Epithelial cell of proximal tubule (primary cell): ENCODE measurements at regions not wholly inside any gene's neighbourhood (a gene's known extent, or its start where the extent isn't known, plus 50 kb on each side); places are given as distances from the start of the nearest gene placed in this dataset.
"Not testable (repeated sequence)": the region's sequence is repeated elsewhere in the genome, so short reads cannot be mapped to it uniquely, and the experiment has no call there.

Experiments
- DNase-seq: peaks from one replicate; pipeline ENCODE4 v3.0.0-alpha.2; 2011; ENCODE audit warnings: low read depth
- H3K4me3 ChIP-seq: 2 replicates; pipeline ENCODE4 v1.5.1; 2011; ENCODE audit warnings: low read depth, mild to moderate bottlenecking, low read length
- CTCF ChIP-seq: conservative IDR thresholded peaks from 2 replicates; pipeline ENCODE4 v1.5.1; 2012; ENCODE audit warnings: low read depth, mild to moderate bottlenecking, low read length

- TF ChIP-seq CTCF: no peak
- no peak for DNase-seq
- no peak overlapping the region for H3K4me3 ChIP-seq
Measured at GRCh38 chr14:30468354-30468753, 90.6 kb upstream of the G2E3 start.

GRCh38 chr14:30471980-30472379, 87.0 kb upstream of the G2E3 start:
- TF ChIP-seq CTCF: no peak
- no peak overlapping the region for H3K4me3 ChIP-seq
- DNase-seq: no peak

GRCh38 chr14:30473846-30474696, 84.9 kb upstream of the G2E3 start:
- H3K4me3 ChIP-seq: not testable (repeated sequence)

GRCh38 chr14:30482276-30482675, 76.7 kb upstream of the G2E3 start:
- DNase-seq: no peak
- TF ChIP-seq CTCF: no peak
- H3K4me3 ChIP-seq: no peak overlapping the region

More at GRCh38 chr14:30473846-30474696, 84.9 kb upstream of the G2E3 start:
- DNase-seq: not testable (repeated sequence)

GRCh38 chr14:30484201-30484600, 74.8 kb upstream of the G2E3 start:
- DNase-seq: no peak
- TF ChIP-seq CTCF: no peak
- no peak overlapping the region for H3K4me3 ChIP-seq

- no peak for DNase-seq
- no peak overlapping the region for H3K4me3 ChIP-seq
- no peak for TF ChIP-seq CTCF
Measured at GRCh38 chr14:30484976-30485375, 74.0 kb upstream of the G2E3 start.

- DNase-seq: no peak
- TF ChIP-seq CTCF: no peak
Measured at GRCh38 chr14:30496852-30497251, 62.1 kb upstream of the G2E3 start.

More at GRCh38 chr14:30496852-30497251, 62.1 kb upstream of the G2E3 start:
- no peak overlapping the region for H3K4me3 ChIP-seq
